IPS DF 19.7 (cell line): ENCODE measurements at regions not wholly inside any gene's neighbourhood (a gene's known extent, or its start where the extent isn't known, plus 50 kb on each side); places are given as distances from the start of the nearest gene placed in this dataset.
"Not testable (repeated sequence)": the region's sequence is repeated elsewhere in the genome, so short reads cannot be mapped to it uniquely, and the experiment has no call there.

Experiments used
- DNase-seq: peaks from one replicate; pipeline ENCODE4 v3.0.0-alpha.2; 2013; ENCODE audit warnings: low read depth, low spot score

- no peak for DNase-seq
Observed at GRCh38 chr13:42373048-42373812, 101.3 kb downstream of the AKAP11 start.

- DNase-seq, result no peak
Observed at GRCh38 chr13:42375663-42376062, 103.7 kb downstream of the AKAP11 start.

GRCh38 chr13:42377640-42378382, 105.9 kb downstream of the AKAP11 start:
- DNase-seq, result no peak

DNA sequence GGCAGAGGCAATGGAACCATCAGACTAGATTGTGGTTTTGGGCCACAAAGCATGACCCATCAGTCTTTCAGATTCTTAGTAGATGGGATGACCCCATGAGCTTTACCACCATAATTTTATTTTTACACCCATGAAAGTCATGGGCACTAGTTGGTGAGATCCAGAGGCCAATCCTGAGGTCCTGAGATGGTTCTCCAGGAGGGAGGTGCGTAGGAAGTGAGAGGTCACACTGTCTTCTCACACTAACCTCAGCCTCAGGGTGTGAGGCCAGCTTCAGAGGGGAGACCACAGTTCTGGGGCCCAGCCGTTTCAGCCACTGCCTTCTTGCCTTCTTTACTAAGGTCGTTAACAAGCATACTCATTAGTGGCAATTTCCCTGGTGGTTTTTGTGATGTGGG, 106.4 kb downstream of the AKAP11 start:
- DNase-seq, result no peak

DNA sequence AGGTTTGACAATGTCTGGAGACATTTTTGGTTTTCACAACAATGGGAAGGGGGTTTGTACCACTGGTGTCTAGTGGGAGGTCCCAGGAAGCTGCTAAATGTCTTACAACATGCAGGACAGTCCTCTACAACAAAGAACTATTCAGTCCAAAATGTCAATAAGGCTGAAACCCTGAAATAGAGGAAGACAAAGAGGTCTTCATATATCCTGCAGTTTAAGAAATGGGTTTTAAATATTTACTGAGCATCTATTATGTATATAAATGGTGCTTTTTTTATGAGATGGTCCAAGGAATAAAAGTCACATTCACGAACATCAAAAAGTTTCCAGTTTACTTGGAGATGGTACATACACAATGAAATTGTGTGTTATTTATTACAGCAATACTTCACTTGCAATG, 107.3 kb downstream of the AKAP11 start:
- DNase-seq, result no peak

GRCh38 chr13:42380420-42381164, 108.6 kb downstream of the AKAP11 start:
- DNase-seq, result no peak

- DNase-seq, result no peak
Observed at GRCh38 chr13:42381165-42381425, 109.1 kb downstream of the AKAP11 start.

GRCh38 chr13:42381426-42381825, 109.5 kb downstream of the AKAP11 start:
- DNase-seq, result not testable (repeated sequence)

- no peak for DNase-seq
Observed at GRCh38 chr13:42383025-42383424, 111.1 kb downstream of the AKAP11 start.

DNA sequence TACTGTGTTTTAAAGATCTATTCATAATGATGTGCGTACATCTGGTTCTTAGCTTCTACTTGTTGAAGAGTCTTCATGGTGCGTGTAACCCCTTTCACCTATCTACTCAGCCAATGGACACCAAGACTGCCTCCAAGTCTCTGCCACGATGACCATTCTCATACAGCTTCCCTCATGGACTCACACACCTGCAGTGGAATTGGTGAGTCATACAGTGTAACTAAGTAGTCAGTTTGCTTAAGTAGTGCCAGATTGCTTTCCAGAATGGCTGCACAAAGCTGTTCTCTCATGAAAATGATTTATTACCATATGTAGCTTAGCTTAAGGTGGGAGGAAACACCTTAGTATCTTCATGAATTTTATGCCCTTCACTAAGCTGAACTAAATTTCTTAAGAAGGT, 112.3 kb downstream of the AKAP11 start:
- no peak for DNase-seq

GRCh38 chr13:42388326-42388725, 116.4 kb downstream of the AKAP11 start:
- DNase-seq, result no peak

DNA sequence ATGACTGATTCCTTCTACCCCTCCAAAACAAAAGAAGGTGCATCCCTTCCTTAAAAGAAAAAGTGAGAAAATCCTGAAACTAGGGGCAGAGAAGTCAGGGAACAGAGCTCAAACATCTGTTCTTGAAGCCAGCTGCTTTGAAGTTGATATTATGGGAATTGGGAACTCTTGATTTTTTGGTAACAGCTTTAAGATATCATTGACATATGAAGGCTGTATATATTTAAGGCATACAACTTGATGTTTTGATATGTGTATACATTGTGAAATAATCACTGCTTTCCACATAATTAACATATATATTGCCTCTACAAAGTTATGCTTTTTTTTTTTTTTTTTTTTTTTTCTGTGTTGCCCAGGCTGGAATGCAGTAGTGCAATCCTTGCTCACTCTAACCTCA, 117.1 kb downstream of the AKAP11 start:
- DNase-seq, result no peak

- no peak for DNase-seq
Observed at GRCh38 chr13:42392180-42392579, 120.2 kb downstream of the AKAP11 start.

GRCh38 chr13:42392716-42393572, 121.0 kb downstream of the AKAP11 start:
- DNase-seq, result no peak

- no peak for DNase-seq
Observed at GRCh38 chr13:42393573-42394360, 121.8 kb downstream of the AKAP11 start.

DNA sequence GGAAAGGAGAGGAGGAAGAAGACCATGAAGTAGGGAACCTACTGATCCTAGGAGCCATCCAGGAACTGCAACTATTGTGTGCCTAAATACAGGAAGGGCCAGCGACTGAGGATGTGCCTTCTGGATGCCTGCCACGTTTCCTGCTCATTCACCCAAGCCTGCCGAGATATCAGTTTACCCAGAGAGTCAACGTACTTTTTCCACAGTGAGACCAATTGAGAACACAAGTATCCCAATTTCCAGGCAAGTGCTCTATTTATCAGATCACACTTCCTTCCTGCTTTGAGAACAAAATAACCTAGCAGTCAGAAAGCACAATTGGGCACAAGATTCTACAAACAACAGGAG, 122.4 kb downstream of the AKAP11 start:
- DNase-seq, result no peak

- DNase-seq, result no peak
Observed at GRCh38 chr13:42394711-42395085, 122.7 kb downstream of the AKAP11 start.

DNA sequence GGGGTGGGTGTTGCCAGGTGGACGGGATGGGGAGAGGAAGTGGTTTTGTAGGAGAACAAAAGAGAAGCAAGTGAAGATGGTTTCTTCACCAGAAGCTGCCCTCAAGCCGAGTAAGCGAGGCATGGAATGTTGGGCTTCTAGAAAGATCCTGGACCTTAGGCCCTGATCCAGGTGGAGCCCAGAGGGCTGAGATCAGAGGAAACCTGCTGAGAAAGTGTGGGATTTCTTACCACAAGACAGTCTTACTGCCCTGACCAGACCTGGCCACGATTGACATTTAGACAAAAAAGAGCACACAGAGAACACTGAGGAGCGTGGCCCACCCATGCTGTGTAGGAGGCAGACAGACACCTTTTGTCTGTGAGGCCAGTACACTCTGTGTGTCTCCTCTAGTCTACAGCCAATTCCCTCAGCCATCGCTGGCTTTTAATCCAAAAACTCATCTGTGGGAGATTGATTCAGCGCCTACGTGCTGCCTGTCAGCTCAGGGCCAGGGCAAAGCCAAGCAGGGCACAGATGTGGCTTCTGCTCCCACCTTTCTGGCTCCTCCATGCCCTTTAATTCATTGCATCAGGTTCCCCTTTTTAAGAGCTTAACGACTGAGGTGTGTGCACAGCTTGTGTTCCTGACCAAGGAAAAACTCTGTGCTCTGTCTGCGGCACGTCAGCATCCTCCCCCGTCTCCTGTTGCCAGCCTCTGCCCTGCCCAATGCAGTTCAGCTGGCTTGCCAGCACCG, 123.3 kb downstream of the AKAP11 start:
- DNase-seq, result no peak

- no peak for DNase-seq
Observed at GRCh38 chr13:42396501-42396900, 124.5 kb downstream of the AKAP11 start.

GRCh38 chr13:42396901-42397655, 125.1 kb downstream of the AKAP11 start:
- no peak for DNase-seq
